GM18498 (cell line): ENCODE measurements at regions not wholly inside any gene's neighbourhood (a gene's known extent, or its start where the extent isn't known, plus 50 kb on each side); places are given as distances from the start of the nearest gene placed in this dataset.
"Not testable (repeated sequence)": the region's sequence is repeated elsewhere in the genome, so short reads cannot be mapped to it uniquely, and the experiment has no call there.

Source experiments
- ATAC-seq: cut with Tn5 transposase; IDR thresholded peaks from one replicate; pipeline ENCODE4 v1.9.1; 2021; ENCODE audit warnings: mild to moderate bottlenecking, moderate library complexity; ENCODE audit not compliant: unreplicated experiment

DNA sequence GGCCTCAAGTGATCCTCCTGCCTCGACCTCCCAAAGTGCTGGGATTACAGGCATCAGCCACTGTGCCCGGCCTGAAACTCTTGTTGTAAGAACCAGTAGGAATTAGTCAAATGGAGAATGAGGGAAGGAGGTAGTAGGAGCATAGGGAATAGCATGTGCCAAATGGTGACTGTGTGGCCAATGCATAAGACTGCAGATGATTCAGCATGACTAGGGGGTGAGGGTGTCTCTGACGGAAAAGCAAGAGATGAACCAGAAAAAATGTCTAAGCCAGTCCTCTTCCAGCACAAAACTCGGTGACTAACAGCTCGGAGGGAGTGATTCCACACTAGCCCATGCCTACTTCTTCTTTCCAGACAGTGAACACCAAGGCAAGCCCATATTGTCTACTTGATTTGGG lies 58.2 kb upstream of the DUSP21 start:
- no peak for ATAC-seq

DNA sequence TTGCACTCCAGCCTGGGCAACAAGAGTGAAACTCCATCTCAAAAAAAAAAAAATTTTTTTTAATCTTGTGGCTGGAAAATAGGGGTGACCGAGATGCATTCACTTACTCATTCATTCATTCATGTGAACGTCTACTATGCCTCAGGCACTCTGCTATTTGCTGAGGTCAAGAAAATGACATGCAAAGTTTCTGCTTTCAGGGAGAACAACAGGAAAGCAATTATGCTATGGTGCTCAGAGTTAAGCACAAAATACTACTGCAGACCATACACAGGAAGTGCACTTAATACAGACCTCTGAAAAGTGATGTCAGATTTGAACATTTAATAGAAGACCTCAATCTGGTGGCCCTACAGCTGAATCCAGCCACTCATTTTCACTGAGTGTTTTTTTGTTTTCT lies 59.6 kb upstream of the DUSP21 start:
- no peak for ATAC-seq

DNA sequence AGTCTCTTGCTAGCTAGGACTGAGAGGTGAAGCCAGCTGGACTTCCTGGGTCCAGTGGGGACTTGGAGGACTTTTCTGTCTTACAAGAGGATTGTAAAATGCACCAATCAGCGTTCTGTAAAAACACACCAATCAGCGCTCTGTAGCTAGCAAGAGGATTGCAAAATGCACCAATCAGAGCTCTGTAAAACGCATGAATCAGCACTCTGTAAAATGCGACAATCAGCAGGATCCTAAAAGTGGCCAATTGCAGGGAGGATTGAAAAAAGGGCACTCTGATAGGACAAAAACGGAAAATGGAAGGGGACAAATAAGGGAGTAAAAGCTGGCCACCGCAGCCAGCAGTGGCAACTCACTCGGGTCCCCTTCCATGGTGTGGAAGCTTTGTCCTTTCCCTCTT lies 65.6 kb upstream of the DUSP21 start:
- no peak for ATAC-seq

DNA sequence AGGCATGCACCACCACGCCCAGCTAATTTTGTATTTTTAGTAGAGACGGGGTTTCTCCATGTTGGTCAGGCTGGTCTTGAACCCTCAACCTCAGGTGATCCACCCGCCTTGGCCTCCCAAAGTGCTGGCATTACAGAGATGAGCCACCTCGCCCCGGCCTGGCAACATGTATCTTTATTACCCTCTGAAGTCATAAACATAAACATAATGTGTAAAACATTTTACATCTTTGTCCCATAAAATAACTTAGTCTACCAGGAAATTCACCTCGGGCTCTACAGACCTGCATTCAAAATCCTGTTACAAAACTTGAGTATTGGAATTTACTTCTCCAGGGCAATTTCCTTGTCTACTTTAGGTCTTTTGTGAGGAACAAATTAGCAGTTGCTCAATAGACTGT lies 68.1 kb upstream of the DUSP21 start:
- no peak for ATAC-seq

DNA sequence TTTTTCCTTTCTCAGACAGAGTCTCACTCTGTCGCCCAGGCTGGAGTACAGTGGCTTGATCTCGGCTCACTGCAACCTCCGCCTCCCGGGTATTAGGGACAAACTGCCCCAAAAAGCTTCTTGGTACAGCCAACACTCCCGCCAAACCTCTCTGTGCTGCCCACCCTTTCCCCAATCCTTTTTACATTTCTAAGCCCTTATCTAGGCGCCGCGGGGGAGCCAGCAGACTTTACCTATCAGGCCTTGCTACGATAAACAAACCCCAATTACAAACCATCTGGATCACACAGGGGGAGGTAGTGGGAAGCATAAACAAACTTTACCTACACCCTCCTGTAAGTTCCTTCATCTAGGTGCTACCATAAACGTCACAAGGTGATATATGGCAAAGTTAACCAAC lies 69.8 kb upstream of the DUSP21 start:
- not testable (repeated sequence) for ATAC-seq

DNA sequence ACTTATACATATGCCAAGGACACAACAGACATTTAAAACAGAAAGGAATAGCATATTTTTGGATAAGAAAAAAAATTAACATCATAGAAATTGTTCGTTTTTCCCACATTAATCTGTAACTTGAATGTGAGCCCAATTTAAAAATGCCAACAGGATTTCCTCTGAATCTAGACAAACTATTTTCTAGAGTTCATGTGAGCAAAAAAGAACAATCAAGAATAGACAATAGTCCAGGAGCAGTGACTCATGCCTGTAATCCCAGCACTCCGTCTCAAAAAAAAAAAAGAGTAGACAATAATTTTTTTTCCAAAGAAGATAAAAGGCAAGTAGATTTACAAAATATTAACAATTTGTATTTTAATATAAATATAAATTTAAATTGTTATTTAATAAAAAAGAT lies 73.7 kb upstream of the DUSP21 start:
- no peak for ATAC-seq

DNA sequence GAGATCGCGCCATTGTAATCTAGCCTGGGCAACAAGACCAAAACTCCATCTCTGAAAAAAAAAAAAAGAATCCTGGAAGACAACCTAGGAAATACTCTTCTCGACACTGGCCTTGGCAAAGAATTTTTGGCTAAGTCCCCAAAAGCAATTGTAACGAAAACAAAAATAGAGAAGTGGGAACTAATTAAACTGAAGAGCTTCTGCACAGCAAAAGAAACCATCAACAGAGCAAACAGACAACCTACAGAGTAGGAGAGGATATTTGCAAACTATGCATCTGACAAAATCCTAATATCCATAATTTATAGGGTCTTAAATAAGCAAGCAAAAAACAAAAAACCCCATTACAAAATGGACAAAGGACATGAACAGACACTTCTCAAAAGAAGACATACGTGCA lies 76.5 kb upstream of the DUSP21 start:
- ATAC-seq, result no peak

DNA sequence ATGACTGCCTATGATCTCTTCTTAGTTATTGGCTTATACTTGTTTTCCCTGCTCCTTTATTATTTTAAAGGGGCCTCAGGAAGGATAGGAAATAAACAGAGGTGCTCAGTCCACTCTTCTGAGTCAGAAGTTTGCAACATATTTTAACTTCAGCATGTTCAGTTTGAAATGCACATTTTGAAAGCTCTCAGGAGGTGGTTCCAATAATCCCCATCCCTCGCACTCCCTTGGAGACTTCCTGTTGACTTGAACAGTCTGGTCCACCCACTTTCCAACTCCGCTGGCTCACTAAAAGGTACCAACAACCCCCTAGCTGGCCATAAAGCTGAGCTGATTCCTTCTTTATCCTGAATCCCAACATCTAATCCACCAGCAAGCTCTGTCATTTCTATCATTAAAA lies 78.3 kb upstream of the DUSP21 start:
- no peak for ATAC-seq

DNA sequence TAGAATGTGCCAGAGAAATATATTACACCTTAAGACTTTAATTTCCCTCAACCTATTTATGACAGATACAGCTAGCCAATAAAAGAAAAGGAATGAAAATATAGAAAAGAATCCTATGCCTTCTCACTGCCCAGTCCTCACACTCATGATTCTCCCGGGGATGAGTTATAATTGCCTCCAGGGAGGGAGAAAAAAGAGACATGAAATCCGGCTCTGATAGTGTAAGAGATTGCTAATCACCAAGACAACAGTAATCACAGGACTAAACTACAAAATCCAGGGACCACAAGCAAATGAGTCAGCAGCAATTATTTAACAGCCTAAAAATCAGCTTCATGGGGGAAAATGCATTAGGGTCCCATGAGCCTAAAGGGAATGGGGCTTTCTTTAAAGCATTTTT lies 95.9 kb upstream of the DUSP21 start:
- no peak for ATAC-seq

DNA sequence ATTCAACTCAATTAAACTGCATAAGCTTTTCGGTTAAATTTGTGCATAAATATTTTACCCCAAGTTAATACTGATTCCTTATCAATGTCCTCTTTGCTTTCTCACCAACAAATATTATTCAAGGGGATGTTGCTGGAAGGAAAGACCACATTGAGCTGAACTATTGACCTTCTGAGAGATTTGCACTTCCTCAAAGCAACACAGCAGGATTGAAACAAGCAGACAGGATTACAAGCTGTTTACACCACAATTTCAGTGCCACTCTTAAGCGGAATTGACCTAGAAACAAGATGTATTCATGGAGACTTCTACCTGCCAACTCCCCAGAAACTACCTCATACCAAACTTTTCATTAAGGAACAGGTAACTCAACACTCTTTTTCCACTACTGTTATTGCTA lies 96.5 kb upstream of the DUSP21 start:
- no peak for ATAC-seq

DNA sequence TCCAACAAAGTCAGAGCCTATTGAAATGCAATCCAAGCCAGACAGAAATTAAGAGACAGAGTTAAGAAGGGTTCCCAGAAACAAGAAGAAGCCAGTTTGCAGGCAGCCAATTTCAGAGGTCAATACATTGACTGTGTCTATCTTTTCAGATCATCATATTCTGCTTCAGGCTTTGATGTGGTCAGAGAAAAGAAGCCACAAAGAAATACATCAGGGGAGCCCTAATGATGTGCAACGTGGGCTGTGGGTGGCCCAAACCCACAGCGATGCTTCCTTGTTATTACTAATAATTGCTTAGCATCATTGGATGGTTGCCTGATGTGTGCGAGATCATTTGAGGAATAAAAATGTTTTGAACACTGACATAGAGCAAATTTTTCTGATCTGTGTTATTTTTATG lies 99.0 kb upstream of the DUSP21 start:
- ATAC-seq, result no peak

DNA sequence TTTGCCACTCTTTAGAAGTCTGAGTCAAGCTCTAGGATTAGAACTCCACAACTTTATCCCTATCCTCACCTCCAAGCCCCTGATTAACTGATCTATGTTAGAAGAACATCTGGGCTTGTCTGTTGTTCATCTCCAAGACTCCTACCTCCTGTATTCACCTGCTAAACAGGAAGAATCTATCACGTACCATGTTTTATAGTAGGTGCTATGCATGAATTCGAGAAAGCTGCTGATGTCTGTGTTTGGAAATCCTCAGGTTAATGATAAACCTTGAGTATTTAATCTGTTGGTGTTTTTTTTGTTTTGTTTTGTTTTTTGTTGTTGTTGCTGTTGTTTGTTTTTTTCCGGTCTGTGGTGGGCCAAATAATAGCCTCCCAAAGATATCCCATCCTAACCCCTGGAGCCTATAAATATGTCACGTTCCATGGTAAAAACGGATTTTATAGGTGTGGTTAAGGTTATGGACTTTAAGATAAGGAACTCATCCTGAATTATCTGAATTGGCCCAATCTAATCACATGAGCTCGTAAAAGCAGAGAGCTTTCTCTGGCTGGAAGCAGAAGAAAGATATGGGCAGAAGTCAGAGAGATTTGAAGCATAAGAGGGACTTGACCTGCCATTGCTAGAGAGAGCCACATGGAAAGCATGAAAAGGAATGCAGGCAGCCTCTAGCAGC lies 101.2 kb upstream of the DUSP21 start:
- no peak for ATAC-seq

DNA sequence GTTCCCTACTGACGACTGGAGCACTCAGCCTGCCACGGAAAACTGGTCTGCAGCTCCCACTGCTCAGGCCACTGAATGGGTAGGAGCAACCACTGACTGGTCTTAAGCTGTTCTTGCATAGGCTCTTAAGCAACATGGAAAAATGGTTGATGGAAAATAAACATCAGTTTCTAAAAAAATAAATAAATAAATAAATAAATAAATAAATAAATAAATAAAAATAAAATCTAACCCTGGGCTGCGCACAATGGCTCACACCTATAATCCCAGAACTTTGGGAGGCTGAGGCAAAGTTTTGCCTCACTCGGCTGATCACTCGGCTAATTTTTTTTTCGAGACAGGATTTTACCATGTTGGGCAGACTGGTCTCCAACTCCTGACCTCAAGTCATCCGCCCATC lies 102.0 kb upstream of the DUSP21 start:
- ATAC-seq, result not testable (repeated sequence)

DNA sequence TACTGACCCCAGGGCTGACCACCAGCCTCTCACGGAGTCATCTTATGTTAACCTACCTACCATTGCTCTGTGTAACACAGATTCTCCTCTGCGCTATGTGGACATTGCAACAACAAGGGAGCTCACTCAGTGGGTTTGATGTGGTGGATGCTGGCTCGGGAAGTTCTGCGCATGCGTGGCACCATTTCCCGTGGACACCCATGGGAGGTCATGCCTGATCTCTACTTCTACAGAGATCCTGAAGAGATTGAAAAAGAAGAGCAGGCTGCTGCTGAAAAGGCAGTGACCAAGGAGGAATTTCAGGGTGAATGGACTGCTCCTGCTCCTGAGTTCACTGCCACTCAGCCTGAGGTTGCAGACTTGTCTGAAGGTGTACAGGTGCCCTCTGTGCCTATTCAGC lies 102.4 kb upstream of the DUSP21 start:
- not testable (repeated sequence) for ATAC-seq

DNA sequence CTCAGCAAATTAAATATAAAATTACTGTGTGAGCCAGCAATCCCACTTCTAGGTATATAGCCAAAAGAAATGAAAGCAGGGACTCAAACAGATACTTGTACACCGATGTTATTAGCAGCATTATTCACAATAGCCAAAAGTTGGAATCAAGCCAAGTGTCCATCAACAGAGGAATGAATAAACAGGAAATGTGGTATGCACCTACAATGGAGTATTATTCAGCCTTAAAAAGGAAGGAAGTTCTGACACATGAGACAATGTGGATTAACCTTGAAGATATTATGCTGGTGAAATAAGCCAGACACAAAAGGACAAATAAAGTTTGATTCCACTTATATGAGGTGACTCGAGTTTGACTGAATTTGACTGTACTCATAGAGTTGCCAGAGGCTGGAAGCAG lies 108.3 kb upstream of the DUSP21 start:
- ATAC-seq, result no peak

DNA sequence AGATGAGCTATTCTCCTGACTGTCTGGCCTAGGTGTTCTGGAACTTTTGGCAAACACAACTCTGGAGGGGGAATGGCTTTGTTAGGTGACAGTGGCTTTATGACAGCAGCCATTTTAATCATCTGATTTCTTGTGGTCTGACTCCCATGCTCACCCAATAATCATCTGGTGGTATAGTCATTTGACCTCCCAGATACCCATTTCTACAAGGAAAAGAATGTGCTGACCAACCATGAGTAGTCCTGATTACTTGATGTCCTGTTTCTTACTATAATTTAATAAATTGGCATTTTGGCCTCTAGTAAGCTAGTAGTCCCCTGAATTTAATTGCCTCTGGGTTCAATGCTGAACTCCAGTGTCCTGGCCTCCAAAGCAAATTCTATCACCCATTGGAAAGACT lies 109.9 kb upstream of the DUSP21 start:
- no peak for ATAC-seq

DNA sequence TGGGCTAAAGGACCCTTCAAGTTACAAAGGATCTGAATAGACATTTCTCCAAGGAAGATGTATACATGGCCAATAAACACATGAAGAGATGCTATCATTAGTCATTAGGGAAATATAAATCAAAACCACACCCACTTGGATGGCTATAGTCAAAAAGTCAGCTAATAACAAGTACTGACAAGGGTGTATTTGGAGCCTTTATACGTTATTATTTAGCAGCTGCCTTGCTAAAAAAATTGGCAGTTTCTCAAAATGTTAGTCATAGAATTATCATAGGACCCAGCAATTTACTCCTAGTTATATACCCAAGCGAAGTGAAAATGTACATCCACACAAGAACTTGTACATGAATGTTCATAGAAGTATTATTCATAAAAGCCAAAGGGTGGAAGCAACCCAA lies 112.7 kb upstream of the DUSP21 start:
- ATAC-seq, result no peak

DNA sequence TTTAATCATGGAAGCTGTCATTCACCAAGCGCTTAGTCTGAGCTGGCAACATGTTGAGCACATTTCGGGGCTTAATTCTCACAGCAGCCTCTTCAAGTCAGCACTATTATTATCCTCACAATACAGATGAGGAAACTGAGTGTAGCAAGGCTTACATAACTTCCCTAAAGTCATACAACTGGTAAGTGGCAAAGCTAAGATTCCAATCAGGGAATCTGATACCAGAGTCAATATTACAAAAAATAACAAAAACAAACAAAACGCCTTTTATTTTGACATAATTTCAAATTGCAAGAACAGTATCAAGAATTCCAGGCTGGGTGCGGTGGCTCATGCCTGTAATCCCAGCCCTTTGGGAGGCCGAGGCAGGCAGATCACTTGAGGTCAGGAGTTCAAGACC lies 120.4 kb upstream of the DUSP21 start:
- no peak for ATAC-seq

DNA sequence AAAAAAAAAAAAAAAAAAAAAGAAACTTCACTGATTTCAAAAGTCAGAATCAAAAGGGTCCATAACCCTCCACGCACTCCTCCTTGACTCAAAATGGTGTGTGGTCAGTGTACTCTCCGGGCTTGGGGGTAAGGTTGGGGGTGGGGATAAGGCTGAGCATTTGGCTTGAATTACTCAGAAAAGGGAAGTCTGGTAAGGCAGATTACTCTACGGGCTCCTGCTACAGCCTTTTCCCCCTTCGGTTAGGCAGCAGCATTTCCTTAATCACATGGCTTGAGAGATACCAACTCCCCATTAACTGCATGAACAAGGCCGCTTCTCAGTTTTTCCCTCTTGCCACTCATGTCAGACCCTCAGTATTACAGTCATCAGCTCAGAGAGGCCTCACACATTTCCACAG lies 135.4 kb upstream of the DUSP21 start:
- no peak for ATAC-seq

DNA sequence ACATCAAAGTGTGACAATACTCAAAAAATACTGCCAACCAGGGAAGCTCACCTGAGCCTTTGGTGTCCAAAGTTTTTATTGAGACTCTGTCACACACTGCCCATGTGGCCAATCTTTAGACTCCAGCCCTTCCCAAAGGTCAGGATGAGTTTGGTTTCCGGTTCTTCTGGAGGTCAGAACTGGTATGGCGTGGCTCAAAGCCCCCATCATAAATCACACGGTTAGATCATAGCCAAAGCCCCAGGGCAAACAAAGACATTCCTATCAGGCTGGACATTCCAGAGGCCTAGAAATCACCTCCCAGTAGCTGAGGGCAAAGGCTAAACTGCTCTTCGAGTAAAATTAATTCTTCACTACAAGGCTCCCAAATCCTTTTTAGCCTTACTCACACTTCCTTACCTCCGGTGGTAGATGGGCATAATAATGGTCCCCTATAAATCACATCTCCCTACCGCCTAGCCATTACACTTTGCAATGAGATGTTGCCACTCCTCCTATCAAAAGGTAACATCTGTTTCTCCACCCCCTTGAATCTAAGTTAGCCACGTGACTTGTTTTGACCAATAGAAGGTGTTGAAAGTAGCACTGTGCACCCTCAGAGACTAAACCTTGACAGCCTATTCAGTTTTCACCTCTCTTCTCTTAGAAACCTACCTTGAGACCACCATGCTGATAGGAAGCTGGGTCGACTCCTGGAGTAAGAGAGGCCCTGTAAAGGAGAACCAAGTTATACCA lies 137.8 kb upstream of the DUSP21 start:
- no peak for ATAC-seq

DNA sequence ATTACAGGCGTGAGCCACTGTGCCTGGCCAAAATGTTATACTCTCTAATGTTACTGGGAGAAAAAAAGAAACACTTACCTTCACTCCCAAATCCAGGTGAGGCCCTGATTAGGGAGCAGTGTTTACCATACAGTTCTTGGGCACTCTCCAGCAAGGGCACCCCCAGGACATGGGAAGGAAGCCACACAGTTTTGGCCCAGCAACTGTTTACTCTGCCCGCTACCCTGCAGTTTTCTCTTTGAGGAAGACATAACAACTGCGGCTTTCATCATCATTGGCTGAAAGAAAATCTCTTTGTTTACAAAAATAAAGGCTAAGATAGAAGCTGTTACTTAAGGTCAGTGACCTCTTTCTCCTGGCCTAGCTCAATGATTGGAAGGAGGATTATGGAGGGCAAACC lies 145.5 kb upstream of the DUSP21 start:
- no peak for ATAC-seq

DNA sequence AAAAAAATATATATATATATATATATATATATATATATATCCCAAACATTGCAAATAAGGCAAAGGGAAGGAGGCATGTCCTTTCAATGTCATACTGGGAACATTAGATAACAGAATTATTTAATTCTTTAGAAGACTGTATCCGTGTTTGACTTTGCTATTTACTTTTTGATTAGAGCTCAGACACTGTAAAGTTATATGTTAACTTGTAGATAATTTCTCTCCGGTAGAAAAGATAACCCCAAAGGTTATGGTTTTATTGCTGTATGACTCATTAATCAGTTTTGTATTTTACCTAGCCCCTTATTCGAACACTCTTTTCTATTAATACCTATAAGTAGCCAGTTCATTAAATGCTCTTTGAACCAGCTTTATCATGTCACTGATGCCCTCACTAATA lies 150.6 kb upstream of the DUSP21 start:
- no peak for ATAC-seq

DNA sequence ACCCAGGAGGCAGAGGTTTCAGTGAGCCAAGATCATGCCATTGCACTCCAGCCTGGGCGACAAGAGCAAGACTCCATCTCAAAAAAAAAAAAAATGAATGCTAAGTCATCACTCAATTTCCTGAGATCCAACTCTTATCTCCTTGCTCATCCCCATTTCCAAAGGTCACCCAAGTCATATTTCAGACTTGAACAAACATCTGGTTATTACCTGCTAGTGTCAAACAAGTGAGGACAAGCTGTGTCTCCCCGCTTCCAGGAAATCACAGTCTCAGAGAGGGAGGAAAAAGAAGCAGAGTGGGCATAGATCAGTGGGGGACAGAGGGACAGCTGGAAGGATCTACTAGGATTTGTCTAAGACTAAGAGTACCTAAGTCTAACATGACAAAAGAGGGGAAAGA lies 147.5 kb upstream of the FUNDC1 start:
- ATAC-seq, result no peak
